ENCODE measurements at regions not wholly inside any gene's neighbourhood (a gene's known extent, or its start where the extent isn't known, plus 50 kb on each side); places are given as distances from the start of the nearest gene placed in this dataset.
"Not testable (repeated sequence)": the region's sequence is repeated elsewhere in the genome, so short reads cannot be mapped to it uniquely, and the experiment has no call there.

- no peaks in the 10 kb centered on the region for H3K4me1 Mint-ChIP-seq (ENCODE audit: low read depth)
- H3K4me3 Mint-ChIP-seq = no peak overlapping the region
- no peaks in the 10 kb centered on the region for H3K9me3 Mint-ChIP-seq
- no peak for DNase-seq
- H3K27me3 Mint-ChIP-seq = no peaks in the 10 kb centered on the region
- POLR2A ChIA-PET = no interaction called here
- CTCF ChIA-PET = no interaction called here
- H3K36me3 Mint-ChIP-seq = no peaks in the 10 kb centered on the region
- intact Hi-C loops (cut with micrococcal nuclease) = no loop called here
- no peak overlapping the region for H3K27ac Mint-ChIP-seq
Observed at GRCh38 chr3:20317616-20318015, 131.6 kb upstream of the SGO1 start.

GRCh38 chr3:20316238-20316637 lies 130.2 kb upstream of the SGO1 start:
- Mint-ChIP-seq H3K27ac (no peak overlapping the region), H3K36me3 (no peaks in the 10 kb centered on the region), H3K4me3 (no peak overlapping the region), H3K27me3 (no peaks in the 10 kb centered on the region), H3K9me3 (no peaks in the 10 kb centered on the region), H3K4me1 (ENCODE audit: low read depth) (no peaks in the 10 kb centered on the region)
- intact Hi-C loops (cut with micrococcal nuclease) = no loop called here
- ChIA-PET POLR2A (no interaction called here), CTCF (no interaction called here)
- DNase-seq = no peak

- no peaks in the 10 kb centered on the region for H3K9me3 Mint-ChIP-seq
- CTCF ChIA-PET = no interaction called here
- POLR2A ChIA-PET = no interaction called here
Observed at GRCh38 chr3:20310629-20311028, 124.6 kb upstream of the SGO1 start.

DNA sequence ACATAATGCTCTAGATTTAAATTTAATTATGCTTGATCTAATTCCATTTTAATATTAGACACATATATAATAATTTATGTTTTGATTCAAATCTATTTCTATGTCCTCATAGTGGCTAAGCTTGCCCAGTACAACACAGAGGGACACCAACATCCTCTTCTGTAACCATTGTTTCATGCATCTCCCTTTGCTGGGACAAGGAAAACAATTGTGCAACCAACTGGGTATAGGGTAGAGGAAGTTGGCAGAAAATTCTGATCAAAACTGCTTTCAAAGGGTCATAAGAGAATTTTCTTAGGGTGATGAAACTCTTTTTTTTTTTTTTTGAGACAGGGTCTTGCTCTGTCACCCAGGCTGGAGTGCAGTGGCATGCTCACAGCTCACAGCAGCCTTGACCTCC lies 121.4 kb upstream of the SGO1 start:
- intact Hi-C loops (cut with micrococcal nuclease) = no loop called here
- DNase-seq = no peak
- POLR2A ChIA-PET = no interaction called here
- Mint-ChIP-seq H3K27ac (no peak overlapping the region), H3K27me3 (no peaks in the 10 kb centered on the region), H3K36me3 (no peaks in the 10 kb centered on the region), H3K9me3 (no peaks in the 10 kb centered on the region), H3K4me3 (no peak overlapping the region), H3K4me1 (ENCODE audit: low read depth) (no peaks in the 10 kb centered on the region)
- CTCF ChIA-PET = no interaction called here

More at GRCh38 chr3:20310629-20311028, 124.6 kb upstream of the SGO1 start:
- no peaks in the 10 kb centered on the region for H3K4me1 Mint-ChIP-seq (ENCODE audit: low read depth)
- intact Hi-C loops (cut with micrococcal nuclease) = no loop called here
- H3K4me3 Mint-ChIP-seq = no peak overlapping the region
- DNase-seq = no peak
- no peaks in the 10 kb centered on the region for H3K36me3 Mint-ChIP-seq
- no peaks in the 10 kb centered on the region for H3K27me3 Mint-ChIP-seq
- H3K27ac Mint-ChIP-seq = no peak overlapping the region

DNA sequence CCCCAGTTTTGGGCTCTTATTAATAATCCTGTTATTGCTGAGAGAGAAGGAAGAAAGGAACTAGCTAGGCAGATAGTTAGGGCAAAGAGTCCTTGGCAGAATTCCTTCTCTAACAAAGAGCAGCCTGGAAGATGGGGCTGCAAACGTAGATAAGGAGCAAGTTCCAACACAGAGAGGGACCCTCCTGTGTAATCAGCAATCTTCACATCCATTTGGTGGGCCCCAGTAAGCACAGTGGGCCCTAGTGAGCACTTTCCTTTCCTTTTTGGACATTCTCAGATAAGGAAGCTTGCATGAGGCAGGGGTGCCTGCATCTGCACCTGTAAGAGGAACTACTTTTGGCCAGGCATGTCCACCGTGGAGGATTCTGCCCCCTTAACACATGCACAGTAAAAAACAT lies 119.6 kb upstream of the SGO1 start:
- no peak for DNase-seq

DNA sequence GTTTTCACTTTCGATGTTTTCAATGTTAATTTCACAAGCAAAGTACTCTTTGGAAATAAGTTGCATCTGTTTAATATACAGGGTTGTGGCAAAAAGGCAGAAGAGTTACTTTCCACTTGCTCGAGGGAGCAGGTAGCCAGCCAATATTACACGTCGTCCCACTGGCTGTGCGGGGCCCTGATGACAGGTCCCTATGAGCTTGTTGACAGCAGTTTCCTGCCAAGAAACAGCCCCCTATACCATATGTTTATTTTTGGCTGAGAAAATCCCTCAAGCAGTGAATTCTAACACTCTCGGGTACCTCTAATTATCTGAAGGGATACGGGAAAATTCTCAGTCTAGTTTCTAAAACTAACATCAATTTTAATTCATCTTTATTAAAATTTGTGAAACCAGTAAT lies 116.8 kb upstream of the SGO1 start:
- DNase-seq = no peak
- POLR2A ChIA-PET = no interaction called here

More for the DNA sequence above, 119.6 kb upstream of the SGO1 start:
- intact Hi-C loops (cut with micrococcal nuclease) = no loop called here
- POLR2A ChIA-PET = no interaction called here
- CTCF ChIA-PET = no interaction called here
- Mint-ChIP-seq H3K9me3 (no peaks in the 10 kb centered on the region), H3K36me3 (no peaks in the 10 kb centered on the region), H3K27ac (no peak overlapping the region), H3K4me1 (ENCODE audit: low read depth) (no peaks in the 10 kb centered on the region), H3K27me3 (no peaks in the 10 kb centered on the region), H3K4me3 (no peak overlapping the region)

DNA sequence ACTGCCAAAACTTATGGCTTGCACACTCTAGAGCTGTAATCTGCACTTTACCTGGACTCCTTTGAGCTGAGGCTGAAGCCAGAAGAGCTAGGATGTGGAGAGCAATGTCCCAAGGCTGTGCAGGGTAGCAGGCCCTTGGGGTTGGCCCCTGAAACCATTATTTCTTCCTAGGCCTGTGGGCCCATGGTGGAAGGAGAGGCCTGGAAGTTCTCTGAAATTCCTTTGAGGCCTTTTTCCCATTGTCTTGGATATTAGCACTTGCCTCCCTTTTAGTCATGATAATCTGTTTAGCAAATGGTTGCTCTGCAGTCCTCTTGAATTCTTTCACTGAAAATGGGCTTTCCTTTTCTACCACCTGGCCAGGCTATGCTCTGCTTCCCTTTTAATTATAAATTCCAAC lies 102.0 kb upstream of the SGO1 start:
- no peak overlapping the region for H3K27ac Mint-ChIP-seq
- no peak for DNase-seq
- POLR2A ChIA-PET = no interaction called here
- H3K27me3 Mint-ChIP-seq = no peaks in the 10 kb centered on the region
- CTCF ChIA-PET = no interaction called here
- no peak overlapping the region for H3K4me3 Mint-ChIP-seq
- H3K36me3 Mint-ChIP-seq = peaks cover 5% of the 10 kb centered on the region
- H3K4me1 Mint-ChIP-seq (ENCODE audit: low read depth) = no peaks in the 10 kb centered on the region
- intact Hi-C loops (cut with micrococcal nuclease) = no loop called here
- peaks cover 49% of the 10 kb centered on the region for H3K9me3 Mint-ChIP-seq

More for the DNA sequence above, 116.8 kb upstream of the SGO1 start:
- Mint-ChIP-seq H3K27ac (no peak overlapping the region), H3K4me3 (no peak overlapping the region), H3K4me1 (ENCODE audit: low read depth) (no peaks in the 10 kb centered on the region), H3K36me3 (no peaks in the 10 kb centered on the region), H3K9me3 (no peaks in the 10 kb centered on the region), H3K27me3 (no peaks in the 10 kb centered on the region)
- intact Hi-C loops (cut with micrococcal nuclease) = no loop called here
- CTCF ChIA-PET = no interaction called here

DNA sequence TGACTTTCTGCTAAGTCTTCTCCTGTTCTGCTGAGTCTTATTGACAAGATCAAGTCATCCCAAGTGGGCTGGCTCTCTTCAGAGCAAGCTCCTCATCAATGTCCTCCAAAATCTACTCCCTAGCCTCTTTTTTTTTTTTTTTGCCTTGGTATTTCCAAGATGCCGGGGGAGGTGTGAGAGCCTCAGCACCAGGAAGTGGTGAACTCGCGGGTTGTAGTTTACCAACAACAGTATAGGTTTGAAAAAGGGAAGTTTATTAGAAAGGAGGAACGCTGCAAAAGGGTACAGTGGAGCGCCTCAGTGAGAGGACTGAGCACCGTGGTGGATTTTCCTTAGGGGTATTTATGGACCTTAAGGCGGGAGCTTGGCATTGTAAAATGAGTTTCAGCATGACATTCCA lies 94.3 kb upstream of the SGO1 start:
- Mint-ChIP-seq H3K4me1 (ENCODE audit: low read depth) (peaks cover 5% of the 10 kb centered on the region), H3K4me3 (no peak overlapping the region), H3K9me3 (peaks cover 21% of the 10 kb centered on the region), H3K27ac (no peak overlapping the region), H3K36me3 (peaks cover 6% of the 10 kb centered on the region), H3K27me3 (no peaks in the 10 kb centered on the region)
- POLR2A ChIA-PET = no interaction called here
- DNase-seq = no peak
- CTCF ChIA-PET = interaction anchor here (0.7 kb wide), 1 partner anchor 16 kb away, joined by 3 read pairs; no protein-coding TSS in a partner anchor
- intact Hi-C loops (cut with micrococcal nuclease) = no loop called here

DNA sequence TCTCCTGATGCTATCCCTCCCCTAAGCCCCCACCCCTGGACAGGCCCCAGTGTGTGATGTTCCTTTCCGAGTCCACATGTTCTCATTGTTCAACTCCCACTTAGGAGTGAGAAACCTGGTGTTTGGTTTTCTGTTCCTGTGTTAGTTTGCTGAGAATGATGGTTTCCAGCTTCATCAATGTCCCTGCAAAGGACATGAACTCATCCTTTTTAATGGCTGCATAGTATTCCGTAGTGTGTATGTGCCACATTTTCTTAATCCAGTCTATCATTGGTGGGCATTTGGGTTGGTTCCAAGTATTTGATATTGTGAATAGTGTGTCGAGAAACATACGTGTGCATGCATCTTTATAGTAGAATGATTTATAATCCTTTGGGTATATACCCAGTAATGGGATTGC lies 80.0 kb upstream of the SGO1 start:
- H3K4me3 Mint-ChIP-seq; POLR2A ChIA-PET; H3K27ac Mint-ChIP-seq; H3K27me3 Mint-ChIP-seq; CTCF ChIA-PET; DNase-seq; intact Hi-C loops (cut with micrococcal nuclease); H3K4me1 Mint-ChIP-seq (ENCODE audit: low read depth): not testable (repeated sequence)
- Mint-ChIP-seq H3K9me3 (peaks cover 16% of the 10 kb centered on the region), H3K36me3 (peaks cover 11% of the 10 kb centered on the region)

GRCh38 chr3:20264900-20265567 lies 79.0 kb upstream of the SGO1 start:
- no peaks in the 10 kb centered on the region for H3K4me1 Mint-ChIP-seq (ENCODE audit: low read depth)
- ChIA-PET POLR2A (no interaction called here), CTCF (no interaction called here)
- intact Hi-C loops (cut with micrococcal nuclease) = no loop called here
- no peak overlapping the region for H3K27ac Mint-ChIP-seq
- no peak for DNase-seq
- H3K27me3 Mint-ChIP-seq = no peaks in the 10 kb centered on the region
- peaks cover 11% of the 10 kb centered on the region for H3K36me3 Mint-ChIP-seq
- H3K4me3 Mint-ChIP-seq = no peak overlapping the region
- H3K9me3 Mint-ChIP-seq = peaks cover 16% of the 10 kb centered on the region

- no peaks in the 10 kb centered on the region for H3K4me1 Mint-ChIP-seq (ENCODE audit: low read depth)
- intact Hi-C loops (cut with micrococcal nuclease) = no loop called here
- ChIA-PET CTCF (no interaction called here), POLR2A (no interaction called here)
- H3K27me3 Mint-ChIP-seq = no peaks in the 10 kb centered on the region
- no peak for DNase-seq
- H3K4me3 Mint-ChIP-seq = no peak overlapping the region
- H3K9me3 Mint-ChIP-seq = peaks cover 3% of the 10 kb centered on the region
- peaks cover 3% of the 10 kb centered on the region for H3K36me3 Mint-ChIP-seq
- H3K27ac Mint-ChIP-seq = no peak overlapping the region
Observed at GRCh38 chr3:20258371-20258770, 72.4 kb upstream of the SGO1 start.

- Mint-ChIP-seq H3K4me3 (no peak overlapping the region), H3K36me3 (peaks cover 3% of the 10 kb centered on the region), H3K9me3 (peaks cover 3% of the 10 kb centered on the region), H3K27ac (no peak overlapping the region), H3K4me1 (ENCODE audit: low read depth) (no peaks in the 10 kb centered on the region), H3K27me3 (no peaks in the 10 kb centered on the region)
- DNase-seq = no peak
- intact Hi-C loops (cut with micrococcal nuclease) = no loop called here
- POLR2A ChIA-PET = no interaction called here
- CTCF ChIA-PET = no interaction called here
Observed at GRCh38 chr3:20256144-20256543, 70.1 kb upstream of the SGO1 start.

DNA sequence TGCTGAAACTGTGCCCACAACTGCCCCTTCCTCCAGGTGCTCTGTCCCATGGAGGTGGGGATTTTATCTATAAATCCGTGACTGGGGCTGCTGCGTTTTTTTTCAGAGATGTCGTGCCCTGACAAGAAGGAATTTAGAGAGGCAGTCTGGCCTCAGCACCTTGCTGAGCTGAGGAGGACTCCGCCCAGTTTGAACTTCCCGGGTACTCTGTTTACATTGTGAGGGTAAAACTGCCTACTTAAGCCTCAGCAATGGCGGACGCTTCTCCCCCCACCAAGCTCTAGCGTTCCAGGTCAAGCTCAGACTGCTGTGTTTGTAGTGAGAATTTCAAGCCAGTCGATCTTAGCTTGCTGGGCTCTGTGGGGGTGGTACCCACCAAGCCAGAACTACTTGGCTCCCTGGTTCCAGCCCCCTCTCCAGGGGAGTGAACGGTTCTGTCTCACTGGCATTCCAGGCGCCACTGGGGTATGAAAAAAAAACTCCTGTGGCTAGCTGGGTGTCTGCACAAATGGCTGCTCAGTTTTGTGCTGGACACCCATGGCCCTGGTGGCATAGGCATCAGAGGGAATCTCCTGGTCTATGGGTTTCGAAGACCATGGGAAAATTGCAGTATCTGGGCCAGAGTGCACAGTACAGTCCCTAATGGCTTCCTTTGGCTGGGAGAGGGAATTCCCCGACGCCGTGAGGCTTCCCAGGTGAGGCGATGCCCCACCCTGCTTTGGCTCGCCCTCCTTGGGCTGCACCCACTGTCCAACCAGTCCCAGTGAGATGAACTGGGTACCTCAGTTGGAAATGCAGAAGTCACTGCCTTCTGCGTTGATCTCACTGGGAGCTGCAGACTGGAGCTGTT lies 68.5 kb upstream of the SGO1 start:
- intact Hi-C loops (cut with micrococcal nuclease) = no loop called here
- ChIA-PET POLR2A (no interaction called here), CTCF (no interaction called here)
- H3K36me3 Mint-ChIP-seq = peaks cover 3% of the 10 kb centered on the region
- no peak overlapping the region for H3K27ac Mint-ChIP-seq
- peaks cover 3% of the 10 kb centered on the region for H3K9me3 Mint-ChIP-seq
- DNase-seq = no peak
- H3K27me3 Mint-ChIP-seq = no peaks in the 10 kb centered on the region
- no peak overlapping the region for H3K4me3 Mint-ChIP-seq
- H3K4me1 Mint-ChIP-seq (ENCODE audit: low read depth) = no peaks in the 10 kb centered on the region
